HG02938 (cell line): ENCODE measurements at regions not wholly inside any gene's neighbourhood (a gene's known extent, or its start where the extent isn't known, plus 50 kb on each side); places are given as distances from the start of the nearest gene placed in this dataset.

ENCODE experiments used
- ATAC-seq: cut with Tn5 transposase; IDR thresholded peaks from one replicate; pipeline ENCODE4 v1.9.1; 2021; ENCODE audit warnings: mild to moderate bottlenecking, moderate library complexity; ENCODE audit not compliant: unreplicated experiment

- no peak for ATAC-seq
These were observed 449.5 kb downstream of the VRK1 start for GRCh38 chr14:97246648-97247047.

- no peak for ATAC-seq
These were observed 451.8 kb downstream of the VRK1 start for GRCh38 chr14:97248973-97249372.

GRCh38 chr14:97250931-97251330, 453.7 kb downstream of the VRK1 start:
- no peak for ATAC-seq

- ATAC-seq = no peak
These were observed 454.4 kb downstream of the VRK1 start for GRCh38 chr14:97251491-97252155.

GRCh38 chr14:97253756-97254155, 456.6 kb downstream of the VRK1 start:
- ATAC-seq = no peak

GRCh38 chr14:97262336-97262735, 465.2 kb downstream of the VRK1 start:
- ATAC-seq = no peak

GRCh38 chr14:97264516-97265230, 467.5 kb downstream of the VRK1 start:
- ATAC-seq = no peak

- no peak for ATAC-seq
These were observed 469.5 kb downstream of the VRK1 start for GRCh38 chr14:97266653-97267052.

- ATAC-seq = no peak
These were observed 470.3 kb downstream of the VRK1 start for GRCh38 chr14:97267509-97267908.

- ATAC-seq = no peak
These were observed 470.9 kb downstream of the VRK1 start for GRCh38 chr14:97268097-97268496.

GRCh38 chr14:97270308-97270707, 473.1 kb downstream of the VRK1 start:
- ATAC-seq = no peak

- no peak for ATAC-seq
These were observed 474.3 kb downstream of the VRK1 start for GRCh38 chr14:97271451-97271960.

GRCh38 chr14:97273540-97273939, 476.4 kb downstream of the VRK1 start:
- no peak for ATAC-seq

- ATAC-seq = no peak
These were observed 477.4 kb downstream of the VRK1 start for GRCh38 chr14:97274626-97275025.

- no peak for ATAC-seq
These were observed 478.1 kb downstream of the VRK1 start for GRCh38 chr14:97275276-97275675.

- ATAC-seq = no peak
These were observed 479.4 kb downstream of the VRK1 start for GRCh38 chr14:97276573-97276972.

GRCh38 chr14:97277711-97278110, 480.5 kb downstream of the VRK1 start:
- no peak for ATAC-seq

- no peak for ATAC-seq
These were observed 483.3 kb downstream of the VRK1 start for GRCh38 chr14:97280526-97280925.

- no peak for ATAC-seq
These were observed 484.6 kb downstream of the VRK1 start for GRCh38 chr14:97281741-97282140.

GRCh38 chr14:97282210-97283004, 485.2 kb downstream of the VRK1 start:
- no peak for ATAC-seq

- ATAC-seq = no peak
These were observed 485.8 kb downstream of the VRK1 start for GRCh38 chr14:97283005-97283403.

- no peak for ATAC-seq
These were observed 486.2 kb downstream of the VRK1 start for GRCh38 chr14:97283426-97283825.
